Loucy (cell line): ENCODE measurements at regions not wholly inside any gene's neighbourhood (a gene's known extent, or its start where the extent isn't known, plus 50 kb on each side); places are given as distances from the start of the nearest gene placed in this dataset.

Experiments used
- CTCF ChIP-seq: fragments of 200-600 bp; sonication (generic); conservative IDR thresholded peaks from 2 replicates; pipeline ENCODE4 v1.5.1; 2014; ENCODE audit warnings: mild to moderate bottlenecking, antibody characterized with exemption, low read length
- EZH2phosphoT487 ChIP-seq: fragments of 200-600 bp; IDR thresholded peaks from 2 replicates; pipeline ENCODE4 v1.6.1; 2018; ENCODE audit warnings: antibody characterized with exemption, mild to moderate bottlenecking, moderate library complexity, borderline replicate concordance

- TF ChIP-seq CTCF = no peak
- TF ChIP-seq EZH2phosphoT487 = no peak
These were observed 54.6 kb upstream of the GUCY1A1 start for GRCh38 chr4:155612074-155612473.
